Jurkat, Clone E6-1 (cell line): ENCODE measurements at regions not wholly inside any gene's neighbourhood (a gene's known extent, or its start where the extent isn't known, plus 50 kb on each side); places are given as distances from the start of the nearest gene placed in this dataset.

Experiments used
- DNase-seq: peaks from one replicate; pipeline ENCODE4 v3.0.0-alpha.2; 2011; ENCODE audit warnings: low read depth, low spot score
- H3K4me3 ChIP-seq: 2 replicates; pipeline ENCODE4 v1.5.1; 2011; ENCODE audit warnings: mild to moderate bottlenecking, low read length, control low read depth, moderate library complexity

DNA sequence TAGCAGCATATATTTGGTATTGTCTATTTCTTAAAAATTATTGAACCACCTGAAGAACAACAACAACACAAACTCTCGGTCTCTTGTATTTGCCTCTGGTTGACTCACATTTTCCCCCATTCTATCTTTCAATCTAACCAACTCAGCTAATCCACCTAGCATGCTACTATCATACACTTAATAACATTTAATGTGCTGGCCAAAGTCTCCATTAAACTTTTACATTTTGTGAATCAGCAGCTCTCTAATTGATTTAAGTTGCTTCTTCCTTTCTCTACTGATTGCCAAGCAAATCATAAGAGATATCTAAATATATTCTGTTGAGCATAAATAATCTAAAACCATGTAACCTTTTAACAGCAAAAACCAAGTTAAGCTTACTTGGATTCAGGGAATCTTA is 631.7 kb downstream of the IGSF11 start:
- no peak for DNase-seq
- H3K4me3 ChIP-seq: no peak overlapping the region

DNA sequence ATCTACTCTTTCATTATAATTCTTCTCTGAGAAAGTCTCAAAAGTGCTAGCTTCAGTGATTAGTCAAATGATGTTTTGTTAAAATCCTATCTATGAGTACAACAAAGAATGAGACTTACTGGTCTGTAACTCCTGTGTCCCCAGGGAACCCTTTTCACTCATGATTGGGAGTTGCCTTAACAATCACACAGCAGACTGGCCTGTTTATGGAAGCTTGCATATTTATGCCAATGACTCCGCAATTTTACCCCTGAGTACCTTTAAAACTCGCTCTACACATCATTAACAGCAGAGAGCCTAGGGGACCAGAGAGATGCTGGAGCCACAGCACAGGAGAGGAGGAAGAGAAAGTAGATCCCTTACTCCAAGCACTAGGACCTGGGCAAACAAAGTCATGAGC is 628.1 kb downstream of the IGSF11 start:
- no peak for DNase-seq

DNA sequence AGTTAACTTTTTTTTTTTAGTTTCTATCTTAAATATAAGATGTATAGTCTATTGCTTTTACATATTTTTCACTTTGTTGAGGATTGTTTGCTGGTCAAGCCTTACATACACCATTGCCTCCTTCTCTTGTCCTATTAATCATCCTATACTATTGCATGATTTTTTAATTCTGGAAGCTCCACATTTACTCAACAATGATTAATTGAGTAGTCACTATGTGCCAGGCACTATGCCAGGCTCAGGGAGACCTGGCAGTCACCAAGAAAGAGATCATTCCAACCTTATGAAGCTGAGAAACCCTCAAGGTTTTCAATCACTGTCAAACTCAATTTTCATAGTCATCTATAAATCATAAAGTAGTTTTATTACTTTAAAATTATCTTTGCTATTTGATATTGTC is 626.2 kb downstream of the IGSF11 start:
- no peak overlapping the region for H3K4me3 ChIP-seq
- DNase-seq: no peak

More for the DNA sequence above, 628.1 kb downstream of the IGSF11 start:
- H3K4me3 ChIP-seq: no peak overlapping the region

DNA sequence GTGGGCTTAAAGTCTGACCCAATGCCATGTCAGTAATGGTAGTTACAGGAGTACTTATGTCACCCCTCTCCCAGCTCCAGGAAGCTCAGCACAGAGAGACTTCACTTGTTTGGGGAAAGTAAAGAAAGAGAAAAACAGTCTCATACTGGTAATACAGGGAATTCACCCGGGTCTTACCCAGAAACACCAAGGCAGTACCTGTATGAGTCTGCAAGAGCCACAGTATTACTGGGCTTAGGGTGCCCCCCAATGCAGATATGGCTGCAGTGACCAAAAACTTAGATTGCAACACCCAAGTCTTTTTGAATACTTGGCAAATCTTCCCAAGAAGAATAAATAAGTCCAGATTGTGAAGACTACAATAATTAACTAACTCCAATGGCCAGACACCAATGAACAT is 622.1 kb downstream of the IGSF11 start:
- peak; percentile 24 for DNase-seq

DNA sequence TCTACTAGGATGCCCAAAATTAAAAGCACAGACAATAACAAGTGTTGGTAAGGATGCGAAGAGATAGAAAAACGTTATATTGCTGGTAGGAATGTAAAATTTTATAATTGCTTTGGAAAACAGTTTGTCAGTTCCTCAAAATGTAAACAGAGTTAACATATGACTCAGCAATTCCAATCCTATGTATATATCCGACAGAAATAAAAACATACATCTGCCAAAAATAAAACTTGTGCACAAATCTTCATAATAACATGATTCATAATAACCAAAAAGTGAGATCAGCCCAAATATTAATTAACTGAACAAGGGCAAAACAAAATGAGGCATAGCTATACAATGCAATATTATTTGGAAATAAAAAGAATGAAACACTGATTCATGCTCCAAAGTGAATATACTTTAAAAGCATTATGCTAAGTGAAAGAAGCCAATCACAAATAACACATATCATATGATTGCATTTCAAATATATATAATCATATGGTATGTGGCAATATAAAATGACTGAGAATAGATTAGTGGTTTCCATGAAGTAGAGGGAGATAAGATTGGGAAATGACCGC is 609.3 kb downstream of the IGSF11 start:
- no peak for DNase-seq
- H3K4me3 ChIP-seq: no peak overlapping the region

More for the DNA sequence above, 622.1 kb downstream of the IGSF11 start:
- no peak overlapping the region for H3K4me3 ChIP-seq

DNA sequence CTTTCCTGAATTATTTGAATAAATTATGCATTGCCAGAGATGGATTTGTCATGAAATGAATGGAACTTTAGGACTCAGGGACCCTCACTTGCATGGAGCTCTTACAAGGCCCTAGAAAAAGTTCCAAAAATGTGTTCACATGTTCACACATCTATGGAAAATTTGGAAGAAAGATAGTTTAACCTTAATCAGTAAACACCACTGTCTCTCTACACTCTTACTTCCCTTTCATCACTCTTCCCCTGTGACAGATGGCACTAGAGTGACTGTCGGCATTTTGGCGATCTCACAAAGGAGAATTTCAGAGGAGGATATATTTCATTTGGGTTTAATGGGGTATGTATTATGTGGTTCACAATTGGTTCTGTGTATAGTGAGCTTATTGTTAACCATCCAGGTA is 600.8 kb downstream of the IGSF11 start:
- no peak for DNase-seq
- no peak overlapping the region for H3K4me3 ChIP-seq

DNA sequence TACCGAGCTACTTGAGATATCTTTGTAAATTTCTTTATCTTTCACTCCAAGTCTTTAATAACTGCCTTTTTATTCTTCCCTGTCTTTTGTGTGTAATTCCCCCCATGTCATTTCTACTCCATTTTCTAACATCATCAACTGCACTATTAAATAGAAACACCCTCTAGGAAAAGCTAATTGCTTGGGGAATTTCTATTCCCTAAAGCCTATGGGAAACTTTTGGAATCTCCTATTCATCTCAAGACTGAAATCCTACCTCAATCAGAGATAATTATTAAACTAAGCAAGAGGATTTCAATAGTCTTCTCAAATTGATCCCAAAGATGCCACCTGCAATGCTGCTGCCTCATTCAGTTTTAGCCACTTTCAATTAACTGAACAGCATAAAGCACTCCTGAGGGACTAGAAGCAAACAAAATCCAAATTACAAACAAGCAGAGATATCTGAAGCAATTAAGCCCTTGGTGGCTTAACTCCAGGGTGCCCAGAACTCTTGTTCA is 598.7 kb downstream of the IGSF11 start:
- no peak for DNase-seq
- no peak overlapping the region for H3K4me3 ChIP-seq

DNA sequence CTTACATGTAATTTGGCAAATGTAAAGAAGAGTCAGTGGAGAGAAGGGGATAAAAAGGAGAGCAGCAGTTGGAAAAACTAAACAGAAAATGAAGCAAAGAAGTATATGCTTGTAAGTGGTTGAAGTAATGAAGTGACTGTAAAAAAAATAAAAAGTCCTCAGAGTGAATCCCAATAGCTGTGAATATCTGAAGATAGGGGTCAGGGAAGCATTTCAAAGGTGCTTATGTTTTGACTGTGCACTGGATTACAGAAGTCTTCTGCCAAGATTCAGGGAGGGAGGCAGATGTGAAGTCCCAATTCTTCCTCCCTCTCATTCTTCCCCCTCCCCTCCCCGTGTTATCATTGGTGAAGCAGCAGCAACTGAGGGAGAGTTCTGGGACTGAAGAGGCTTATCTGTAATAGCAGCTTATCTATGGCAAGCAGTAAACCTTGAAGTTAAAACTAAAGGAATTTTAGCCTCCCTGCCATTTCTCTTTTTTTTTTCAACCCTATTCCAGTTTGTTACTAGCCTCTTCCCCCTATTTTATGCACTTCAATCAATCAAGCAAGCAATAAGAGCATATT is 597.9 kb downstream of the IGSF11 start:
- no peak overlapping the region for H3K4me3 ChIP-seq
- no peak for DNase-seq

DNA sequence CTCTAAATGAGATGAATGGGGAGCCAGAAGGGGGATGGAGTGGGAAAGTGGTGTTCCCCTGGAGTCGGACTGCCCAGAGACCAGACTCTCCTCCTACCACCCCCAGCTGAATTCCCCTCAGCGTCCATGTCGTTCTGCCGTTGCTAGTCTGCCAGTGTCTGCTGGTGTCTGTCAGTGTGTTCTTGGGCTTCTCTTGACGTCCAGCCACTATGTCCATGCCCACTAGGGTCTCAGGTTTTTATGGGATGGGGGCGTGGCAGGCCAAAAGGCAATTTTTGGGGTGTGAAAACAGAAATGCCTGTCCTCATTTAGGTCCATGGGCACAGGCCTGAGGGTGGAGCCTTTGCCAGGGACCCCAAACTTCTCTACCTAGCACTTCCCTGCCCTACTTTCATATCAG is 589.6 kb downstream of the IGSF11 start:
- DNase-seq: no peak
- H3K4me3 ChIP-seq: no peak overlapping the region

DNA sequence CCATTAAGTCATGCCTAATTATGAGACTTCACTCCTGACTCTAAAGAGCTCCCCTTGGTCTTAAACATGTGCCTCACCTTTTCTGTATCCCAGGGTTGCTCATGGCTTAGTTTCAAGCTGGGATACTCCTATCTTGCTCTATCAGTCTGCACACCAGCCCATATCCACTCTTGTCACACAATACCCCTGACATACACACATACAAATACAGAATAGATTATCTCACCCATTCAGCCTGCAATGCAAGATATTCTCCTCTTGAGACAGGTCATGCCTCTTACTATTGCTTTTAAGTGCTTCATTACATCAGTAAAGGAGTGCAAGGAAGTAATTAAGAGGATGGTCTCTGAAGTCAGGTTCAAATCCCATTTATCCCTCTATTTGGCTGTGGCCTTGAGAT is 587.3 kb downstream of the IGSF11 start:
- no peak overlapping the region for H3K4me3 ChIP-seq
- no peak for DNase-seq

DNA sequence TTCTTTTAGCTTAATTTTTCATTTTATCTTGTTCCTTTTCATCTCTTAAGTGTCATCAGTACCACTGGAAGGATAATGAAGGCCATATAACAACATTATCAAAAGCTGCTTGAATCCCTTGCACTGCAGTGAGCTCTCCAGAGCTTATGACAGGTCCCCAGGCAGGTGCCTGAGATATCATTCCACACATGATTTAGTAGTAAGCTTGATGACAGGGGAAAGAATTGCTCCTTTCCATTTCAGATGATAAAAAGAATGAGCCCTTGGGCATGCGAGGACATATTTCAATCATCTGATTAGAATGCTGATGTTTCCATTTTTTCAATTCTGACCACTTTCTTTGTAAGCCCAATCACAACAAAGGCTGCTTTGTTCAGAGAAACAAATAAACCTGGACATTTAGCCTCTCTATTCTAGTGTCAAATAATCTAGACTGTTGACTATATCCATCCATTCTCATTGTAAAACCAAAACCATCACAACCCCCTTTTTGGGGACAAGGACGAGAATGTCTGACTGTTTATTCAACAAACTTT is 567.8 kb downstream of the IGSF11 start:
- DNase-seq: no peak
- no peak overlapping the region for H3K4me3 ChIP-seq

DNA sequence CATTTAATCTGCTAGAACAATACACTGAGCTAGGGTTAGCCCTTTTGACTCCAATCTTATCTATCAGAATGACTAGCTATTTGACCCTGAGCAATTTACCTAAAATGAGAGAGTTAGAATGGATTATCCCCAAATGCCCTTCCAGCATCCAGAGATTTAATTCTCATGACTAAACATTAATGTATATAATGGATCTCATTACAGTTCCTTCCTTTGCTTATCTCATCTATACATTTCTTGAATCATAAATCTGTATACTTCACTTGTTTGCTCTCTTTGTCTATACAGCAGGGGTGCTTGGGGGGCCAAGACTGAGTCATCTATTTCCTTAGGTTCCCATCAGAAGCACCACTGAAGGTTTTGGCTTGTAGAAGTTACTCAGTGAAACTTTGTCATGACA is 565.8 kb downstream of the IGSF11 start:
- H3K4me3 ChIP-seq: no peak overlapping the region
- DNase-seq: no peak

DNA sequence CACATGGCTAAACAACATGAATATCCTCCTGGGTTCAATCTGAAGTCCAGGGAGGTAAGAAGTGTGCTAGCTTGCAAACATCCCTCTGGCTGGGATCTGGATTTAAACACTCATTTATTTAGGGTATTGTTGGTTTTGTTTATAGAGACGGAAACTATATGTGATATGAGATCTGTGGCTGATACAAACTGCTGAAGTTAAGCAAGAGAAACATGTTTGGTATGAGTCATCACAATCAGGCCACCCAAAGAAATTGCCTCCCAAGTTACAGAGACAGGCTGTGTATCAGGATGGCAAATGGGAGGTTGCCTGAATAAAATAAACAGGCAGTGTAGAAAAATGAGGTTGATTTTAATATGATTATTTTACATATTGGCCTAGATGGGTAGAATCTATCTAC is 562.1 kb downstream of the IGSF11 start:
- DNase-seq: no peak
- no peak overlapping the region for H3K4me3 ChIP-seq

DNA sequence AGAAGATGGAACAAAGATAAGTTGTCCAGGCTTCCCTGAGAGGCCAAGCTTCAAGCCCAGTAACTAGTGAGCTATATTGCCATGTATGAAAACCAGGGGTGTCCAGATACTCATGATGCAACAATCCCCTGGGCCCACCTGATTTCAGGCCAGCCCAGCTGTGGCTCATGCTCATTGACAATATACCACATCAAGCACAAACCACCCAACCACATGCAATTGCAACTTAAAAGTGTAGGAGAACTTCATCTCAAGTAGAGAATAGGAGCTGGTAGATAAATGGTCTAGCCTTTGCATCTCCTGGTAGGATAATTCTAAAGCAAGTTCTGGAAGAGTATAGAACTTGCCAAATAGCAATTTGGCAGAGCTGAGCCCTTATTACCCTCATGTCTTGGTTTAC is 561.3 kb downstream of the IGSF11 start:
- peak; percentile 50 for DNase-seq
- H3K4me3 ChIP-seq: no peak overlapping the region

DNA sequence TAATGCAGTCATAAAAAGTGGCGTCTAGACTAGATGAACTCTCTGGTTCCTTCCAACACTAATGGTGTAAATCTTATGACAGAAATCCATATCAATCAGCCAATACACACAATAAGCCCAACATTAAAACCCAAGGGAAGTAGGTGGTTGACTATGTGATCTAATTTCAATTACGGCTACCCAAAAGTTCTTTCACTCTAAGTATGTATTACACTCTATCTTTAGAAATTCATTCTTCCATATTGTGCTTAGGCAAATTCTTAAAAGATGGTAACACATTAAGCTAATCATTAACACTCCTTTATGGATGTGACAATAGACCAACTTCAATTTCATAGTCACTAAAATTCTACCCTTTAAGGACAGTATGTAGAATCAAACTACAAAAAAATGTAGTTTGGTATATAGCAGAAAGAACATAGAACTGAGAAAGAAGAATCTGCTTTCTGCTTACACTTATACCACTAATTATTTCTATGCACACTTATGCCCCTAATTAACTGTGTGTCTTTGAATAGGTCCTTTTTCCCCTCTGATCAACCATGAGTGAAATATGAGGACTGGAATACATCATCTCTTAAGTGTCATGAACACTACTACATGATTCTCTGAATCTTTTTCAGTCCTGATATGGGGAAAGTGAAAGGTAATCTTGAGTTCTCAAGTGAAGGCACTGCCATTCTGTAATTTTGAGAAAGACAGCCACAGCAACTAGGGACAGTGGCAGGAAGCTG is 557.6 kb downstream of the IGSF11 start:
- DNase-seq: no peak
- H3K4me3 ChIP-seq: no peak overlapping the region

DNA sequence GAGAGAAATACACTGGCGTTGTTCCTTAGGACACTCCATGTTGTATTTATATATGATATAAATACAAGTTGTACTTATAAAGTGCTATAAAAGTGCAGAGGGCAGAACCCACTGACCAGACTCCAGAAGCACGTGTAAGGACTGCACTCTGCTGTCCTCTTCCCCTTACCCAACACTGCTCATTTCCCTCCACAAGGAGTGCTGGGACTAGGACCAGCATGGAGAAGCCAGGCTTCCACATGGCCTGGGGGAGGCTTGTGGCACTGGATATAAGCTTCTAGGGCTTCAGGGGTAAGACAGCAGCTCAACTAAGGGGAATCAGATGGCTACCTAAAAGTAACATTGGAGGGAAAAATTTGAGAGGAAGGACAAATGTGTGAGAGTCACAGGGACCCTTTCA is 556.9 kb downstream of the IGSF11 start:
- DNase-seq: no peak

DNA sequence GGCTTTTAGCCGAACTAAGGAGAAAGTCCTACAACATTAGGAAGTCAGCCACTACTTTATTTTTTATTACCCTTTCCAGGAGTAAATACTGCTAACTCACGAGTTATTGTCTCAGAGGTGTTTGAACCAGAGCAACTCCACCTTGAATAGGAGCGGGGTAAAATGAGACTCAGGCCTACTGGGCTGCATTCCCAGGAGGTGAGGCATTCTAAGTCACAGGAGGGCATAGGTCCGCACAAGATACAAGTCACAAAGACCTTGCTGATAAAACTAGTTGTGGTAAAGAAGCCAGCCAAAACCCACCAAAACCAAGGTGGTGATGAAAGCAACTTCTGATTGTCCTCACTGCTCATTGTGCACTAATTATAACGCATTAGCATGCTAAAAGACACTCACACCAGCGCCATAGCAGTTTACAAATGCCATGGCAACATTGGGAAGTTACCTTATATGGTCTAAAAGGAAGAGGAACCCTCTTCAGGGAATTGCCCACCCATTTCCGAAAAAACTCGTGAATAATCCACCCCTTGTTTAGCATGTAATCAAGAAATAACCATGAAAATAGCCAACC is 555.9 kb downstream of the IGSF11 start:
- H3K4me3 ChIP-seq: no peak overlapping the region
- DNase-seq: no peak

More for the DNA sequence above, 556.9 kb downstream of the IGSF11 start:
- H3K4me3 ChIP-seq: no peak overlapping the region

DNA sequence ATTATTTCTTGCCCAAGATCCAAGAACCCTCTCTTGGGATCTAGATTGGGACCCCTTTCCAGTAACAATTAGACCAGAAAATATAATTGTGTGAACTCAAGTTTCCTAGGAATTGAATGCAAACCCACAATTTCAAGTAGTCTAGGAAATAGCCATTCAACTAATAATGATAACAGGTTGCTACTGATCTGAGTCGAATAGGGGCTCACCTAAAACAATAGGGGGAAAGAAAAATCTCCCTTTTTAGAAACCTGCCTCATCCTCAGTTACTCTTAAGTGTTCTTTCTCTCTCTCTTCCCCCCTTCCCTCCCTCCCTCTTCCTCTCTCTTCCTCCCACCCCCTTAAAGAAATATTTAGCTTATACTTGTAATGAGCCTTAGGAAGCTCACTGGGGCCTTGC is 555.3 kb downstream of the IGSF11 start:
- no peak overlapping the region for H3K4me3 ChIP-seq
- DNase-seq: no peak

DNA sequence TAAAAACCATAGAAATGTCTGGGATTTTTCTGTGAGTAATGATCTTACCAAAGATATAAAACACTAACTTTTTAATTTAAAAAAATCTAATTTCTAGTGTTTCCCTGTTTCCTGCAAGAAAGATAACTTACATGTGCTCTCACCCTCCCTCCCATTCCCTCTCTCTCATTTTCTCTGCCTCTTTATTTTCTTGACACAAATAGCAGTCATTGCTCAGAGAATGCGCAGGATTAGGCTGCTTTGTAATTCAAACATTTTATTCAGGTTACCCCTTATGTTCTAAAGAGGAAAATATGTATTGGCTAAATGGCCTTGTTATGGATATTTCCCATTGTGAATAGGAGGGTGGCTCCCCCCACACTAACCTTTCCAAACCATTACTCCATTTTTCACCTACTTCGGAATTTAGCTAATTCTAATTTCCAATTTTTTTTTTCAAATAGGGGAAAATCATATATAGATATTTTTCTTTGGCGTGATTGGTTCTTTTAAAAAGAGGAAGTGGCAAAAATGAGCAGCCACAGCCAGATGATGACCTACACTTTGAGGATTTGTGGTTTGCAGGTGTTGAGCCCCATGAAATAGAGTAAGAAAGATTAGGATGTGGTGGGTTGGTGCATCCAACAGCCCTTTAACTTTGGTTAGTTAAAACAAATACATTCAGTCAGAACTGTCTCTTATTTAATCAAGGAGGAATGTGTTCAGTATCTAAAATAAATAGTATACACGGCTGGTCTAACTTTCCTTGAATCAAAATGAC is 554.4 kb downstream of the IGSF11 start:
- H3K4me3 ChIP-seq: no peak overlapping the region
- DNase-seq: no peak
